CD8-positive, alpha-beta memory T cell (primary cell): ENCODE measurements at regions not wholly inside any gene's neighbourhood (a gene's known extent, or its start where the extent isn't known, plus 50 kb on each side); places are given as distances from the start of the nearest gene placed in this dataset.

Experiments
- CTCF ChIA-PET: fragments of 350-600 bp; sonication (Branson Sonifier 250); formaldehyde crosslinking; loops from one replicate; lab custom pipeline; 2021; ENCODE audit warnings: antibody characterized with exemption; lab: Charles Lee
- POLR2A ChIA-PET: fragments of 350-600 bp; sonication (Branson Sonifier 250); formaldehyde crosslinking; loops from one replicate; lab custom pipeline; 2021; ENCODE audit warnings: antibody characterized with exemption; lab: Charles Lee
- DNase-seq, 5 donors: peaks; one replicate each; pipeline versions ENCODE4 v3.0.0 to v3.0.0-alpha.2; 2020 to 2022; ENCODE audit warnings: mixed read lengths in 1 of 5
- H3K27ac ChIP-seq: one replicate; pipeline ENCODE4 v1.7.0; 2013; ENCODE audit warnings: low read depth, mild to moderate bottlenecking, low read length, moderate library complexity
- H3K27me3 ChIP-seq: 2 replicates; pipeline ENCODE4 v1.7.0; 2013; ENCODE audit warnings: low read length, mild to moderate bottlenecking; ENCODE audit not compliant: insufficient read depth, poor library complexity, severe bottlenecking
- H3K36me3 ChIP-seq: 2 replicates; pipeline ENCODE4 v1.7.0; 2013; ENCODE audit warnings: mild to moderate bottlenecking, low read length, moderate library complexity; ENCODE audit not compliant: insufficient read depth
- H3K4me1 ChIP-seq: 2 replicates; pipeline ENCODE4 v1.7.0; 2013; ENCODE audit warnings: mild to moderate bottlenecking, low read length, moderate library complexity; ENCODE audit not compliant: insufficient read depth
- H3K4me3 ChIP-seq: 2 replicates; pipeline ENCODE4 v1.7.0; 2013; ENCODE audit warnings: mild to moderate bottlenecking, low read length
- H3K9me3 ChIP-seq: 2 replicates; pipeline ENCODE4 v1.7.0; 2013; ENCODE audit warnings: mild to moderate bottlenecking, low read length
- H3K27ac Mint-ChIP-seq, 8 donors: one replicate each; pipeline ENCODE4 v1.8.0; 2020 to 2021; ENCODE audit warnings: mixed read lengths in 8 of 8, mild to moderate bottlenecking in 6 of 8, inconsistent platforms in 3 of 8, moderate library complexity in 3 of 8
- H3K27me3 Mint-ChIP-seq, 2 donors: one replicate each; pipeline ENCODE4 v1.8.0; 2020 to 2021; ENCODE audit warnings: mixed read lengths in 2 of 2, mild to moderate bottlenecking in 1 of 2, moderate library complexity in 1 of 2
- H3K36me3 Mint-ChIP-seq, 3 donors: one replicate each; pipeline ENCODE4 v1.8.0; 2020 to 2021; ENCODE audit warnings: mixed read lengths in 3 of 3, inconsistent platforms in 1 of 3, mild to moderate bottlenecking in 1 of 3
- H3K4me1 Mint-ChIP-seq, 3 donors: one replicate each; pipeline ENCODE4 v1.8.0; 2020 to 2021; ENCODE audit warnings: mixed read lengths in 3 of 3, inconsistent platforms in 1 of 3, mild to moderate bottlenecking in 1 of 3
- H3K4me3 Mint-ChIP-seq, 7 donors: one replicate each; pipeline ENCODE4 v1.8.0; 2020 to 2021; ENCODE audit warnings: mixed read lengths in 7 of 7, mild to moderate bottlenecking in 6 of 7, moderate library complexity in 4 of 7, inconsistent platforms in 2 of 7
- H3K9me3 Mint-ChIP-seq, 5 donors: one replicate each; pipeline ENCODE4 v1.8.0; 2020 to 2022; ENCODE audit warnings: mixed read lengths in 5 of 5, mild to moderate bottlenecking in 3 of 5, moderate library complexity in 2 of 5, inconsistent platforms in 1 of 5

- no peaks in the 10 kb centered on the region for H3K4me1 Mint-ChIP-seq
These were observed 525.4 kb downstream of the PIK3C3 start for GRCh38 chr18:42480441-42480840.

GRCh38 chr18:42484648-42485047, 529.6 kb downstream of the PIK3C3 start:
- Mint-ChIP-seq H3K4me1 (no peaks in the 10 kb centered on the region), H3K27me3 (peaks cover 0 to 1% of the 10 kb centered on the region in 2 donors), H3K4me3 (no peak overlapping the region), H3K36me3 (no peaks in the 10 kb centered on the region), H3K27ac (no peak overlapping the region), H3K9me3 (peaks cover 8 to 27% (median 16%) of the 10 kb centered on the region in 5 donors)
- ChIA-PET CTCF (no interaction called here), POLR2A (no interaction called here)
- H3K27me3 ChIP-seq = no peaks in the 10 kb centered on the region
- no peak overlapping the region for H3K27ac ChIP-seq
- DNase-seq = no peak
- no peaks in the 10 kb centered on the region for H3K36me3 ChIP-seq
- H3K4me1 ChIP-seq = no peaks in the 10 kb centered on the region
- no peak overlapping the region for H3K4me3 ChIP-seq
- no peaks in the 10 kb centered on the region for H3K9me3 ChIP-seq

More at GRCh38 chr18:42480441-42480840, 525.4 kb downstream of the PIK3C3 start:
- no peaks in the 10 kb centered on the region for H3K36me3 Mint-ChIP-seq
- ChIA-PET POLR2A (no interaction called here), CTCF (no interaction called here)
- H3K4me3 Mint-ChIP-seq = no peak overlapping the region
- no peak overlapping the region for H3K27ac ChIP-seq
- H3K27me3 Mint-ChIP-seq = peaks cover 0 to 1% of the 10 kb centered on the region in 2 donors
- no peaks in the 10 kb centered on the region for H3K27me3 ChIP-seq
- no peaks in the 10 kb centered on the region for H3K36me3 ChIP-seq
- H3K9me3 ChIP-seq = no peaks in the 10 kb centered on the region
- no peak for DNase-seq
- no peaks in the 10 kb centered on the region for H3K4me1 ChIP-seq
- peaks cover 4 to 20% (median 7%) of the 10 kb centered on the region in 5 donors for H3K9me3 Mint-ChIP-seq
- H3K27ac Mint-ChIP-seq = no peak overlapping the region
- no peak overlapping the region for H3K4me3 ChIP-seq

- H3K36me3 ChIP-seq = no peaks in the 10 kb centered on the region
- no peak overlapping the region for H3K27ac ChIP-seq
- H3K27me3 ChIP-seq = no peaks in the 10 kb centered on the region
- ChIA-PET POLR2A (no interaction called here), CTCF (no interaction called here)
- peaks cover 6 to 22% (median 12%) of the 10 kb centered on the region in 5 donors for H3K9me3 Mint-ChIP-seq
- no peaks in the 10 kb centered on the region for H3K36me3 Mint-ChIP-seq
- H3K27me3 Mint-ChIP-seq = peaks cover 0 to 1% of the 10 kb centered on the region in 2 donors
- H3K4me3 Mint-ChIP-seq = no peak overlapping the region
- H3K4me1 ChIP-seq = no peaks in the 10 kb centered on the region
- no peak for DNase-seq
- no peak overlapping the region for H3K27ac Mint-ChIP-seq
- no peaks in the 10 kb centered on the region for H3K9me3 ChIP-seq
- no peaks in the 10 kb centered on the region for H3K4me1 Mint-ChIP-seq
- no peak overlapping the region for H3K4me3 ChIP-seq
These were observed 531.2 kb downstream of the PIK3C3 start for GRCh38 chr18:42486271-42486670.

- Mint-ChIP-seq H3K9me3 (peaks cover 3 to 22% (median 7%) of the 10 kb centered on the region in 5 donors), H3K4me1 (no peaks in the 10 kb centered on the region), H3K4me3 (no peak overlapping the region), H3K36me3 (no peaks in the 10 kb centered on the region), H3K27ac (no peak overlapping the region), H3K27me3 (no peaks in the 10 kb centered on the region)
- Histone ChIP-seq H3K36me3 (no peaks in the 10 kb centered on the region), H3K4me1 (no peaks in the 10 kb centered on the region), H3K27me3 (no peaks in the 10 kb centered on the region), H3K4me3 (no peak overlapping the region), H3K9me3 (no peaks in the 10 kb centered on the region), H3K27ac (no peak overlapping the region)
- ChIA-PET CTCF (no interaction called here), POLR2A (no interaction called here)
- no peak for DNase-seq
These were observed 553.8 kb downstream of the PIK3C3 start for GRCh38 chr18:42508683-42509296.

DNA sequence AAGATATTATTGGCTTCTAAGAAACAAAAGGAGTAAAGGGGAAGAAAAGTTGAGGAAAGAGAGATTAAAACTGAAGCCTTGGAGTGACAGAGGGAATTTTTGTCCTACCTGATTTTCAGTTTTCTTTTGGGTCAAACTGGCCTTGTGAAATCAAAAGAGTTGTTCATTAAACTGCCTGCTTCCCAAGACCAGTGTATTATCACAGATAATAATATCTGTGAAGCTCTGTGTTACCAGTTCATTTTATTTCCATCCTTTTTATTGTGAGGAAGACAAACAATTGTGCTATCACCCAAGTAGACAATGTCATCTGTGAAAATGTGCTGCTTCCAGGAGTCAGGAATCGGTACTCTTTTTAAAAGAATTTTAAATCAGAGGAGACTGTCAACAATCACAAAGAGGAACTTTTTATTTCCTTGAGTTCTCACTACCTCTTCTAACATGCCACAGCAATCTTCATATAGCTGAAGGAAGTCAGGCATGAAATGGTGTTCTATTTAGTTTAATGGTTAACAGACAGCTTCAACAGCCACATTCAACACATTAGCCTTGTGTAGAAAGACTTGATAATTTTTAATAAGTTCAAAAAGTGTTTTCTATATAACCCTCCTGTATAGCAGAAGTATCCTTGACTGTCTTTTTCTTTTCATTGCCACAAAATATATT, 554.8 kb downstream of the PIK3C3 start:
- Histone ChIP-seq H3K27me3 (no peaks in the 10 kb centered on the region), H3K27ac (no peak overlapping the region), H3K4me1 (no peaks in the 10 kb centered on the region), H3K4me3 (no peak overlapping the region), H3K9me3 (no peaks in the 10 kb centered on the region), H3K36me3 (no peaks in the 10 kb centered on the region)
- no peaks in the 10 kb centered on the region for H3K4me1 Mint-ChIP-seq
- no peak overlapping the region for H3K27ac Mint-ChIP-seq
- no peak for DNase-seq
- H3K27me3 Mint-ChIP-seq = no peaks in the 10 kb centered on the region
- H3K4me3 Mint-ChIP-seq = no peak overlapping the region
- peaks cover 3 to 21% (median 10%) of the 10 kb centered on the region in 5 donors for H3K9me3 Mint-ChIP-seq
- H3K36me3 Mint-ChIP-seq = no peaks in the 10 kb centered on the region
- ChIA-PET CTCF (no interaction called here), POLR2A (no interaction called here)

GRCh38 chr18:42510540-42510939, 555.5 kb downstream of the PIK3C3 start:
- no peak for DNase-seq
- no peaks in the 10 kb centered on the region for H3K9me3 ChIP-seq
- no peak overlapping the region for H3K4me3 Mint-ChIP-seq
- no peaks in the 10 kb centered on the region for H3K4me1 Mint-ChIP-seq
- H3K36me3 ChIP-seq = no peaks in the 10 kb centered on the region
- ChIA-PET CTCF (no interaction called here), POLR2A (no interaction called here)
- H3K27ac Mint-ChIP-seq = no peak overlapping the region
- H3K4me3 ChIP-seq = no peak overlapping the region
- no peaks in the 10 kb centered on the region for H3K27me3 Mint-ChIP-seq
- H3K4me1 ChIP-seq = no peaks in the 10 kb centered on the region
- H3K27me3 ChIP-seq = no peaks in the 10 kb centered on the region
- H3K9me3 Mint-ChIP-seq = peaks cover 2 to 14% (median 7%) of the 10 kb centered on the region in 5 donors
- H3K36me3 Mint-ChIP-seq = no peaks in the 10 kb centered on the region
- H3K27ac ChIP-seq = no peak overlapping the region

- CTCF ChIA-PET = no interaction called here
- Mint-ChIP-seq H3K36me3 (no peaks in the 10 kb centered on the region), H3K4me1 (no peaks in the 10 kb centered on the region), H3K27me3 (no peaks in the 10 kb centered on the region), H3K27ac (no peak overlapping the region), H3K9me3 (peaks cover 0 to 8% (median 3%) of the 10 kb centered on the region in 5 donors), H3K4me3 (no peak overlapping the region)
- Histone ChIP-seq H3K27ac (no peak overlapping the region), H3K9me3 (no peaks in the 10 kb centered on the region), H3K4me3 (no peak overlapping the region), H3K27me3 (no peaks in the 10 kb centered on the region), H3K4me1 (no peaks in the 10 kb centered on the region), H3K36me3 (no peaks in the 10 kb centered on the region)
- POLR2A ChIA-PET = no interaction called here
- no peak for DNase-seq
These were observed 558.4 kb downstream of the PIK3C3 start for GRCh38 chr18:42513441-42513840.

- H3K9me3 Mint-ChIP-seq = peaks cover 0 to 8% (median 6%) of the 10 kb centered on the region in 5 donors
- H3K36me3 ChIP-seq = no peaks in the 10 kb centered on the region
These were observed 559.5 kb downstream of the PIK3C3 start for GRCh38 chr18:42514512-42514911.

More at GRCh38 chr18:42514512-42514911, 559.5 kb downstream of the PIK3C3 start:
- Mint-ChIP-seq H3K4me1 (no peaks in the 10 kb centered on the region), H3K27ac (no peak overlapping the region), H3K36me3 (no peaks in the 10 kb centered on the region), H3K27me3 (no peaks in the 10 kb centered on the region), H3K4me3 (no peak overlapping the region)
- Histone ChIP-seq H3K9me3 (no peaks in the 10 kb centered on the region), H3K4me1 (no peaks in the 10 kb centered on the region), H3K4me3 (no peak overlapping the region), H3K27ac (no peak overlapping the region), H3K27me3 (no peaks in the 10 kb centered on the region)
- ChIA-PET POLR2A (no interaction called here), CTCF (no interaction called here)
- DNase-seq = no peak
